ENCODE measurements at regions not wholly inside any gene's neighbourhood (a gene's known extent, or its start where the extent isn't known, plus 50 kb on each side); places are given as distances from the start of the nearest gene placed in this dataset.

- H3K9me3 ChIP-seq (ENCODE audit: low read depth), result no peaks in the 10 kb centered on the region
- no peak overlapping the region for H3K4me3 ChIP-seq
- H3K4me1 ChIP-seq, result no peaks in the 10 kb centered on the region
- Mint-ChIP-seq H3K4me1 (peaks cover 9% of the 10 kb centered on the region), H3K9me3 (peaks cover 2% of the 10 kb centered on the region), H3K4me3 (no peak overlapping the region), H3K27ac (no peak overlapping the region), H3K36me3 (no peaks in the 10 kb centered on the region), H3K27me3 (ENCODE audit: insufficient read depth, low read depth) (peaks cover 8% of the 10 kb centered on the region)
- no peaks in the 10 kb centered on the region for H3K79me2 ChIP-seq (ENCODE audit: low read depth)
- H3K4me2 ChIP-seq, result no peak overlapping the region
- DNase-seq (ENCODE audit: low spot score), result no peak
- no peaks in the 10 kb centered on the region for H3K36me3 ChIP-seq
- H2AFZ ChIP-seq (replicated peaks), result no peak overlapping the region
- no peak overlapping the region for H3K9ac ChIP-seq
- H4K20me1 ChIP-seq (ENCODE audit: low read depth), result no peaks in the 10 kb centered on the region
- H3F3A ChIP-seq (ENCODE audit: low read depth), result no peaks in the 10 kb centered on the region
- no peak overlapping the region for H3K27ac ChIP-seq
- peaks cover 73% of the 10 kb centered on the region for H3K27me3 ChIP-seq
- TF ChIP-seq EZH2phosphoT487 (IDR thresholded peaks at IDR 0.05), result no peak
- no peak for TF ChIP-seq EZH2 (IDR thresholded peaks at IDR 0.05)
- TF ChIP-seq CTCF (IDR thresholded peaks at IDR 0.05), result no peak
These were observed 152.2 kb downstream of the INHBB start for GRCh38 chr2:120498121-120498520.

- no peaks in the 10 kb centered on the region for H3K4me1 ChIP-seq
- no peak for DNase-seq (ENCODE audit: low spot score)
- no peak overlapping the region for H3K9ac ChIP-seq
- no peak overlapping the region for H3K27ac ChIP-seq
- H3K36me3 ChIP-seq, result no peaks in the 10 kb centered on the region
- H3K4me2 ChIP-seq, result no peak overlapping the region
- H3K27ac Mint-ChIP-seq, result no peak overlapping the region
- peaks cover 14% of the 10 kb centered on the region for H3K4me1 Mint-ChIP-seq
- H4K20me1 ChIP-seq (ENCODE audit: low read depth), result no peaks in the 10 kb centered on the region
- no peaks in the 10 kb centered on the region for H3F3A ChIP-seq (ENCODE audit: low read depth)
- H3K4me3 ChIP-seq, result no peak overlapping the region
- no peak overlapping the region for H3K4me3 Mint-ChIP-seq
- no peak overlapping the region for H2AFZ ChIP-seq (replicated peaks)
- H3K36me3 Mint-ChIP-seq, result no peaks in the 10 kb centered on the region
- H3K79me2 ChIP-seq (ENCODE audit: low read depth), result no peaks in the 10 kb centered on the region
- H3K9me3 Mint-ChIP-seq, result peaks cover 2% of the 10 kb centered on the region
- TF ChIP-seq CTCF (IDR thresholded peaks at IDR 0.05) (no peak), EZH2phosphoT487 (IDR thresholded peaks at IDR 0.05) (no peak), EZH2 (IDR thresholded peaks at IDR 0.05) (no peak)
- peaks cover 67% of the 10 kb centered on the region for H3K27me3 ChIP-seq
- H3K27me3 Mint-ChIP-seq (ENCODE audit: insufficient read depth, low read depth), result peaks cover 12% of the 10 kb centered on the region
- H3K9me3 ChIP-seq (ENCODE audit: low read depth), result no peaks in the 10 kb centered on the region
These were observed 152.8 kb downstream of the INHBB start for GRCh38 chr2:120498576-120499394.

- H3K36me3 Mint-ChIP-seq, result no peaks in the 10 kb centered on the region
- Histone ChIP-seq H3K4me3 (no peak overlapping the region), H3K4me2 (no peak overlapping the region), H3K27ac (no peak overlapping the region), H3K36me3 (no peaks in the 10 kb centered on the region), H3K4me1 (no peaks in the 10 kb centered on the region), H3K27me3 (peaks cover 56% of the 10 kb centered on the region), H3F3A (ENCODE audit: low read depth) (no peaks in the 10 kb centered on the region), H3K9me3 (ENCODE audit: low read depth) (no peaks in the 10 kb centered on the region), H2AFZ (replicated peaks) (no peak overlapping the region), H3K9ac (no peak overlapping the region), H3K79me2 (ENCODE audit: low read depth) (no peaks in the 10 kb centered on the region), H4K20me1 (ENCODE audit: low read depth) (no peaks in the 10 kb centered on the region)
- H3K4me1 Mint-ChIP-seq, result peaks cover 17% of the 10 kb centered on the region
- peaks cover 12% of the 10 kb centered on the region for H3K27me3 Mint-ChIP-seq (ENCODE audit: insufficient read depth, low read depth)
- H3K4me3 Mint-ChIP-seq, result no peak overlapping the region
- H3K9me3 Mint-ChIP-seq, result peaks cover 2% of the 10 kb centered on the region
- no peak for TF ChIP-seq CTCF (IDR thresholded peaks at IDR 0.05)
- no peak for TF ChIP-seq EZH2 (IDR thresholded peaks at IDR 0.05)
- no peak for TF ChIP-seq EZH2phosphoT487 (IDR thresholded peaks at IDR 0.05)
- no peak for DNase-seq (ENCODE audit: low spot score)
- H3K27ac Mint-ChIP-seq, result peak overlapping the region; percentile 76
These were observed 154.0 kb downstream of the INHBB start for GRCh38 chr2:120499784-120500495.
